GM19193 (cell line): ENCODE measurements at regions not wholly inside any gene's neighbourhood (a gene's known extent, or its start where the extent isn't known, plus 50 kb on each side); places are given as distances from the start of the nearest gene placed in this dataset.

ENCODE experiments used
- POLR2A ChIP-seq: IDR thresholded peaks from 4 replicates; pipeline ENCODE4 v1.6.1; 2011; ENCODE audit not compliant: insufficient read depth, insufficient read length; ENCODE audit errors: extremely low read depth

DNA sequence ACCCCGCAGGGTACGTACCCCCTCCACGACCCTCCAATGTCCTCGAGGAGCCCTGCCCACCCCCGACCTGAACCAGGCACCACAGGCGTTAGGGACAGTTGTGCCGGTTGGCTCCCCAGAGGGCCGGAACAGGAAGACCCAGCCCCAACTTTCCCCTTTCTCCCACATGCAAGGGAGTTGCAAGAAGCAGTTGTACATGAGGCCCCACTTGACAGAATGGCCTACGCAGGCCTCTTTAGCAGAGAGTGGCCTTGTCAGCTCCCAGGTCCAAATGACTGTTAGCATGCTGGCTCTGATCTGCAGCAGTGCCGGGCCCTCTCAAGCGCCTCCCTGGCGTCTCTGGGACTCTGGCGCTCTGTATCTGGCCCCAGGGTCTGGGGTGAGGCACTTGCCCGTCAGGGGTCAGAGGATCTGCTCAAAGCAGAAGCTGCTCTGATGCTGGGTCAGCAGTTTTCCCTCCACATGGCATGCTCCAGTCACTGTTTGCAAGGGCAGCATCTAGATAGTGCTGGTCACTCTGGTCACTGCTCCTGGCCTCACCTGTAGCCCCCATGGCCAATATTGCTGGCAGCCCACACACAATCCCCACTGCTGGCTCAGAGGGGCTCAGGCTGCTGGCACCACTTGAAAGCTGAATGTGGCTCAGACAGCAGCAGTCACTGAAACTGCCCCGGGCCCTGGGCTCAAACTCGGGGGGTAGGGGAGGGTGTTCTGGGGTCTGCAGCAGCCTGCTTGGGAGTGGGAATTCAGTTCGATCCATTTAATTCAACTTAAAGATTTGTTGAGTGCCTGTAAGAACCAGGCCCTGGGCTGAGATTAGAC lies 254.5 kb downstream of the FAM43A start:
- TF ChIP-seq POLR2A, result no peak

DNA sequence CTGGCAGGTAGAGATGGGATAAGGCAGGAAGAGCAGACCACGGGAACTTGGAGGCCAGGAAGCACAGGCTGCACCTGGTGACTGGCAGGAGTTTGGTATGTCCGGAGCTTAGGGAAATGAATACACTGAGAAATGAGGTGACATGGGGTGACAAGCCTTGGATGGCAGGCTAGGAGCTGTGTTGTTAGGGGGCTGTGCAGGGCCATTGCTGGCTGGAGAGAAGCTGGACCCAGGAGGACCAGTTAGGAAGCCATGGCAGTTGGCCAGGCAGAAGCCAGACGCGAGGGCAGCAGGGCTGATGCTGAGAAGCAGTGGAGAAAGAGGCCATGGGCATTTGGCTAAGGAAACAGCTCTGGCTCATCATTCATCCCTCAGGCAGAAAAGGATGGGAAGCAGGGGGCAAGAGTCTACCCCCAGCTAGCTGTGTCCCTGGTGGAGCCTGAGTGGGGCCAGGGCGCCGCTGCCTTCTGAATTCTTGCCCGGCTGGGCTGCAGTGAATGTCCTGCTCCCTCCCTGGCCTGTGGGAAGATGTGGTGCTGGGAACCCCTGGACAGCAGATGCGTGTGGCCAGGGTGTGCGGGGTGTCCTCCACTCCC lies 255.8 kb downstream of the FAM43A start:
- no peak for TF ChIP-seq POLR2A

DNA sequence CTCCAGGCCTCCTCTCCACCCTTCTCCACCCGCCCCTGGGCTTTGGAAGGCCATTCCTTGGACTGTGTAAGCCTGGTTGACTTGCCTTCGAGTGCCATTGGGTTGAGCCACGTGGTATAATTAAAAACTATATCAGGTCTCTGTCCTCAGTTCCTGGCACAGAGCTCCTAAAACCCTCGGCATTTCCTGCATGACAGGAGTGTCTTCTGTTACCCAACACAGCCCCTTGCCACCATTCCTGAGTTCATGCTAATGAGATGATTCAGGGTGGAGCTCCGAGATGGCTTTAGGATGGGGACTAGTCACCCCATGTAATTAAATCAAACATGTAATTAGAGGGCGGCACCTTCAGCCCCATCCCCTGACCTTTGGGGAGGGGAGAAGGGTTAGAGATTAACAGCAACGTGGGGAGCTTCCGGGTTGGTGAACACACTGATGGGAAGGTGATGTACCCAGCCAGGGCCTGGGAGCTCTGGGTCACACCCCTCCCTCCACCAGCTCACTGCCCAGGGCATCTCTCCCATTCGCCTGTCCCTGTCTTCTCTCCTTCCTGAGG lies 256.4 kb downstream of the FAM43A start:
- TF ChIP-seq POLR2A, result no peak

DNA sequence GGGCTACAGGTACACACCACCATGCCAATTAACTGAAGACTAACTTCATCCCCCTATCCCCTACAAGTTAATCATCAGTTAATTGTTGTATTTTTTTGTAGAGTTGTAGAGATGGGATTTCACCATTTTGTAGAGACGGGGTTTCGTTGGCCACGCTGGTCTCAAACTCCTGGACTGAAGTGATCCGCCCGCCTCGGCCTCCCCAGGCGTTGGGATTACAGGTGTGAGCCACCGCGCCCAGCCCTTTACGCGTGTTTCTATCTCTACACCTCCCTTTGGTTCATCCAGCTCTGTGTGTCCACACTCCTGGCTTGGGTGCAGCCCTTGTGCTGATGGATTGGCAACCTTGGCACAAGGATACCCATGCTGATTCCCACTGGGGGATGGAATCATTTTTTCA lies 258.8 kb downstream of the FAM43A start:
- TF ChIP-seq POLR2A, result no peak

GRCh38 chr3:194945508-194945907 lies 259.8 kb downstream of the FAM43A start:
- TF ChIP-seq POLR2A, result no peak

DNA sequence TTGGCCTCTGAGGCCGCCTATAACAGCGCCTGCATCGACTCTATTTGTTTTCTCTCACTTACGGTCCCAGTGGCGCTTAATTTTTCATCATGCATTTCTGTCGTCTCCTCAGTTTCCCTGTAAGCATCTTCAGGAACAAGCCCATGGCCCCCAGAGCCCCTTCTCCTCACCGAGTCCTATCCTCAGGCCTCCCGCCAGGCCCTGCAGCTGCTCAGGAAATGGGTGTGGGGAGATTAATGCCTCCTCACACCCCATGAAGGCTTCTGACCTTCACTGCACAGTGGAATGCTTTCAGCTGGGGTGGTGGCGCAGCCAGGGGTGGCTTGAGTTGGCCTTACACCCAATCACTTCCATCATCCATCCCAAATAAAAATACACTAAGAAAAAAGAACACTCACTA lies 260.4 kb downstream of the FAM43A start:
- no peak for TF ChIP-seq POLR2A

DNA sequence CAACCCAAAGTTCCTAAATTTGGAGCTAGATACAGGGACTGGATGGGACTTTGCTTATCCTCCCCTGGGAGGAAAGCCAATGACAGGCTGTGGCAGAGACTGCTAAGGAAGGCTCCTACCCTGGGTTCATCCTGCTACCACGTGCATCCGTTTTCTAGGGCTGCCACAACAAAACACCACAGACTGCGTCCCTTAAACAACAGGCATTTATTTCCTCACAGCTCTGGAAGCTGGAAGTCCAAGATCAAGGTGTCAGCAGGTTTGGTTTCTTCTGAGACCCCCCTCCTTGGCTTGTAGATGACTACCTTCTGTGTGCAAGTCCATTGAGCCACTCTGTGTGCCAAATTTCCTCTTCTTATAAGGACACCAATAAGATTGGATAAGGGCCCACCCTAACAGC lies 263.9 kb downstream of the FAM43A start:
- TF ChIP-seq POLR2A, result no peak

- TF ChIP-seq POLR2A, result no peak
Measured at GRCh38 chr3:194950906-194951628, 265.4 kb downstream of the FAM43A start.

GRCh38 chr3:194951931-194952582 lies 266.4 kb downstream of the FAM43A start:
- TF ChIP-seq POLR2A, result no peak

- no peak for TF ChIP-seq POLR2A
Measured at GRCh38 chr3:194952841-194953241, 267.2 kb downstream of the FAM43A start.

DNA sequence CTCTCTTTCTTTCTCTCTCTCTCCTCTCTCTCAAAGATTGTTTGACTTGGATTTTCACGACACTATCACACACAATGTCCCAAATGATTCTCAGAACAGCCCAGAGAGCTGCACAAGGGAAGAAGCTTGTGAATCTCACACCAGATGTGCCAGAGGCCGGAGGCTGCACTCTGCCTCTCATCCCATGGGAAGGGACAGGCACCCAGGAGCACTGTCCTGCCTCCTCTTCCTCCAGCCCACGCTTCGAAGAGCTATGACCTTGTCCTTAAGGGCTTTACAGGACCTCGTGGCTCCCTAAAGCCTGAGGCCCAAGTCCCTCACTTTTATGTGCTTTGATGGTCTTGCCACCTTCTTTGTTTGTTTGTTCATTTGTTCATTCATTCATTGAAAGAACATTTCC lies 267.6 kb downstream of the FAM43A start:
- TF ChIP-seq POLR2A, result no peak

GRCh38 chr3:194955546-194955945 lies 269.9 kb downstream of the FAM43A start:
- TF ChIP-seq POLR2A, result no peak

DNA sequence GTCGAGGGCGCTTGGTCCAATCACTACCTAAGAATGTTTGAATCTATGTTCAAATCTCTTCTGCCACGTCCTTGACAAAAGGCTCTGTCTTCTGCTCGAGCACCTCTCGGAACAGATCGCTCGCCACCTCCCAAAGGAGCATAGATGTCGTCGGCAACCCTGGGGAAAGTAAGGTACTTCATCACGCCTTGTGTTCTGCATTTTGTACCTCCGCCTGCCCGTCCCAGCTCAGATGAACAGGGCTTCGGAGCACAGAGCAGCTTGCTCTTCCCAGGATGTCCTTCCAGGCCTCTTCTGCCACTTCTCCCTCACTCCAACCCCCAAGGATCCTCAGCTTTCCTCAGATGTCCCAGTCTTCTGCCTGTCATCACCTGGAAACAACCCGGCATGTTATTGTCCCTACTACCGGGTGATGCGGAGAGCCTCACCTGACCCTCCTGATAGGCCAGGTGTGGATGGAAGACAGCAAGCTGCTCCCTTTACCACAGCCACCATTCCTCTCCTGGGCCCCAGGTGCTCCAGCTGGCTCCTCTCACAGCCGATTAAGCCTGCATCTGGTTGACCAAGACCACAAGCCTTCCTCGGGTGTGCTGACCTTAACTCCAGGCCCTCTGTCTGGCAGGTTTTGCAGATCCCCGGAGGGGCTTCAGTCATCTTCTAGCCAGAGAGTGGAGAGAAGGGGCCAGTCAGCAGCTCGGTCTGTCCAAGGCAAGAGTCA lies 270.5 kb downstream of the FAM43A start:
- no peak for TF ChIP-seq POLR2A

DNA sequence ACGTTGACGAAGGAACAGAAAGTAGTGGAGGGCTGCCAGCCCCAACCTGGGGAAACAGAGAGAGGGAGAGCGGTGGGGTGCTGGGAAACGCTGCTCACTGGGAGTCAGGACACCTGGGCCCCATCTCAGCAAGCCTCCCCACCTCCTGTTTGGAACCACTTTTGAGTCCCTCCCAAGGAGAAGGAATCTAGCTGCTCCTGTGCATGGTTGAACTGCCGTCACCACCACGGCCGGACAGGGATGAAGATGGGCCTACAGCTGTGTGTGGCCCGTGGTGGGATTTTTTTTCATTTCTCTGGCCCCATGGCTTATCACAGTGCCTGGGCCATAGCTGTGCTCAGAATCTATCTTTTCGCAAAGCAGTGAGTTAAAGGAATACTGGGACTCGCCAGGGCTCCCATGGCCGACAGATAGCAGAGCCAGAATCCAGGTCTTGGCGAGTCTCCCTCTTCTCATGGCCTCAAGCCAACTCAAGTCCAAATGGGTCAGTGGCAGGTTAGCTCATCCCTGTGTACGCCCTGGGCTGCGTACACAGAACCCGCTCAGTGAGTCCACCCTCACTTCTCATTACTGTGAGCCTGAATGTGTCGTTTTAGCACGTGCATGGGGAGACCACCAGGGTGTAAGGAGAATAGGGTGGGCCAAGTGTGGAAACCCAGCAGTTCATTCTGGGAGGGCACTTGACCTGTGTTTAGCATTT lies 271.2 kb downstream of the FAM43A start:
- no peak for TF ChIP-seq POLR2A
